GM12878 (cell line): ENCODE measurements at regions not wholly inside any gene's neighbourhood (a gene's known extent, or its start where the extent isn't known, plus 50 kb on each side); places are given as distances from the start of the nearest gene placed in this dataset.

Experiments used
- ATAC-seq: fragments of 200-7000 bp; cut with Tn5 transposase; 3 replicates; pipeline ENCODE4 v1.9.1; 2020; ENCODE audit warnings: mild to moderate bottlenecking, moderate library complexity
- BruUV-seq: library from RNA; stranded (reverse); fragments of 400-500 nt; replicated peaks from 2 replicates; lab custom pipeline; 2021; lab: Mats Ljungman, UMichigan
- CTCF ChIA-PET: fragments of 300-600 bp; sonication (Branson Sonifier 250); formaldehyde crosslinking; extraction: SDS; loops from one replicate; lab custom pipeline; 2021; ENCODE audit warnings: inconsistent platforms; lab: Yijun Ruan, JAX
- POLR2A ChIA-PET: fragments of 350-600 bp; formaldehyde crosslinking; extraction: SDS; loops from one replicate; lab custom pipeline; 2021; ENCODE audit warnings: inconsistent platforms; lab: Charles Lee
- RAD21 ChIA-PET: fragments of 300-600 bp; sonication (Branson Sonifier 250); formaldehyde crosslinking; loops from one replicate; lab custom pipeline; 2023; ENCODE audit warnings: antibody characterized with exemption; ENCODE audit not compliant: unreplicated experiment; lab: Charles Lee
- SMC1A ChIA-PET: fragments of 300-600 bp; sonication (Branson Sonifier 250); formaldehyde crosslinking; loops from one replicate; lab custom pipeline; 2023; ENCODE audit not compliant: unreplicated experiment, uncharacterized antibody; lab: Charles Lee
- DNase-seq: peaks from one replicate; pipeline ENCODE4 v3.0.0-alpha.2; 2011; ENCODE audit warnings: low read depth, low spot score
- FAIRE-seq: peaks from 3 replicates; lab custom pipeline; 2011; peaks lifted over from hg19 to GRCh38; lab: Jason Lieb, UNC
- H2AFZ ChIP-seq: 2 replicates; pipeline ENCODE4 v1.6.0; 2011; ENCODE audit warnings: low read depth, low read length, control low read depth; ENCODE audit not compliant: control insufficient read depth
- H3K27ac ChIP-seq: 2 replicates; pipeline ENCODE4 v1.5.1; 2011; ENCODE audit warnings: control low read depth; ENCODE audit not compliant: control insufficient read depth, insufficient read depth
- H3K27me3 ChIP-seq, 2 experiments: replicated peaks in 1 of 2; 2 replicates each; pipeline versions ENCODE4 v1.6.0 to v1.6.1; 2011; ENCODE audit warnings: low read length in 1 of 2; ENCODE audit not compliant: control insufficient read depth in 2 of 2, insufficient read depth in 2 of 2
- H3K36me3 ChIP-seq, 2 experiments: 2 replicates each; pipeline ENCODE4 v1.5.1; 2011; ENCODE audit warnings: low read length in 1 of 2; ENCODE audit not compliant: control insufficient read depth in 2 of 2, insufficient read depth in 2 of 2
- H3K4me1 ChIP-seq: 2 replicates; pipeline ENCODE4 v1.6.1; 2011; ENCODE audit warnings: mild to moderate bottlenecking, low read length, moderate library complexity, mixed read lengths; ENCODE audit not compliant: control insufficient read depth, insufficient read depth
- H3K4me2 ChIP-seq: 2 replicates; pipeline ENCODE4 v1.6.0; 2011; ENCODE audit warnings: control low read depth; ENCODE audit not compliant: control insufficient read depth, insufficient read depth
- H3K4me3 ChIP-seq: fragments of 200-600 bp; sonication (generic); 2 replicates; pipeline ENCODE4 v1.5.1; 2016
- H3K79me2 ChIP-seq: 2 replicates; pipeline ENCODE4 v1.6.0; 2011; ENCODE audit warnings: low read length; ENCODE audit not compliant: control insufficient read depth, insufficient read depth
- H3K9ac ChIP-seq: 2 replicates; pipeline ENCODE4 v1.8.0; 2011; ENCODE audit warnings: low read length, control low read depth, mixed read lengths; ENCODE audit not compliant: control insufficient read depth, insufficient read depth
- H3K9me3 ChIP-seq: replicated peaks from 3 replicates; pipeline ENCODE4 v1.5.1; 2011; ENCODE audit warnings: mild to moderate bottlenecking, low read length; ENCODE audit not compliant: control insufficient read depth, insufficient read depth
- H4K20me1 ChIP-seq: 2 replicates; pipeline ENCODE4 v1.6.0; 2011; ENCODE audit not compliant: control insufficient read depth, insufficient read depth
- ASH2L ChIP-seq: fragments of 300-600, 200-600 bp; sonication (generic); IDR thresholded peaks from 2 replicates; pipeline ENCODE4 v1.6.1; 2017; ENCODE audit warnings: low read depth, mild to moderate bottlenecking, borderline replicate concordance
- EP300 ChIP-seq, 2 experiments: fragments of 150-350 bp in 1 of 2; IDR thresholded peaks; 2 replicates each; pipeline ENCODE4 v1.6.1; 2011 to 2012; ENCODE audit warnings: low read depth in 2 of 2, low read length in 2 of 2, borderline replicate concordance in 1 of 2, improper control_type of control experiment in 1 of 2, inconsistent platforms in 1 of 2; ENCODE audit not compliant: control insufficient read depth in 1 of 2
- IKZF1 ChIP-seq: fragments of 450-650 bp; conservative IDR thresholded peaks from 2 replicates; pipeline ENCODE4 v1.6.1; 2017; ENCODE audit warnings: antibody characterized with exemption, mild to moderate bottlenecking
- IKZF2 ChIP-seq, 2 experiments: fragments of 450-650 bp; IDR thresholded peaks; 2 replicates each; pipeline ENCODE4 v1.6.1; 2017; ENCODE audit warnings: mild to moderate bottlenecking in 2 of 2, moderate library complexity in 2 of 2
- MTA3 ChIP-seq: IDR thresholded peaks from 2 replicates; pipeline ENCODE4 v1.6.1; 2012; ENCODE audit warnings: low read length, inconsistent platforms, borderline replicate concordance
- NR2C2 ChIP-seq: IDR thresholded peaks from 2 replicates; pipeline ENCODE4 v1.6.1; 2011; ENCODE audit warnings: borderline replicate concordance, low read depth; ENCODE audit not compliant: control insufficient read depth, insufficient read length
- ZNF217 ChIP-seq: fragments of 450-650 bp; IDR thresholded peaks from 2 replicates; pipeline ENCODE4 v1.6.1; 2017; ENCODE audit warnings: antibody characterized with exemption, mild to moderate bottlenecking
- in situ Hi-C: fragments of 300-500 bp; cut with MboI; formaldehyde crosslinking; loops from 9 replicates; pipeline ENCODE4 v1.14.3; 2018; ENCODE audit warnings: mixed read lengths
- intact Hi-C: fragments of 100-400 bp; cut with micrococcal nuclease; formaldehyde crosslinking; loops from one replicate; pipeline ENCODE4 v1.14.2; 2022; ENCODE audit not compliant: unreplicated experiment
- TF ChIP-seq, protein P1 (sequence below): fragments of 450-650 bp; IDR thresholded peaks from 2 replicates; pipeline ENCODE4 v1.6.1; 2017; ENCODE audit warnings: mild to moderate bottlenecking, low read depth, inconsistent platforms; ENCODE audit not compliant: poor library complexity, severe bottlenecking
- TF ChIP-seq, protein P2 (sequence below): IDR thresholded peaks from 2 replicates; pipeline ENCODE4 v1.6.1; 2012; ENCODE audit warnings: low read length, inconsistent platforms
- TF ChIP-seq, protein P3 (sequence below): IDR thresholded peaks from 2 replicates; pipeline ENCODE4 v1.6.1; 2012; ENCODE audit warnings: low read depth, low read length, improper control_type of control experiment

DNA sequence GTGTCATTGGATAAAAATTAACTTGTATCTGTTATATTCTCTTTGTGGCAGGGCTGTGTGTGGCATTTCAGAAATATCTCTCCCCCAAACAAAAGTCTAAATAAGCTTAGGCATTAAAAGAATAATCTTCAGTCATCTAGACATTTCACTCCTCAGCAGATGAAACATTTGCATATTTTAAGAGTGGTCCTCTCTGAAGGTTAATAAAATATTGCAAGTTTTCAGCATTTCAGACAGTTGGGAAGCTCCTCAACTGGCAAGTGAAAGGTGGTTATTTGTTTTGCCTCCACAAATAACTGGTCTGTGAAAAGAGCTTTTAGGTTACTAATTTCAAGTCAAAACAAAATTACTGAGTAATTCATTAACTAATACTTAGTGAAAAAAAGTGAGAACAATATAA, 462.6 kb downstream of the EPHA4 start:
- Histone ChIP-seq H3K36me3 (no peaks in the 10 kb centered on the region), H4K20me1 (no peaks in the 10 kb centered on the region), H3K79me2 (no peaks in the 10 kb centered on the region), H3K4me3 (no peak overlapping the region), H2AFZ (no peak overlapping the region), H3K9me3 (no peaks in the 10 kb centered on the region), H3K27ac (no peak overlapping the region), H3K4me1 (no peaks in the 10 kb centered on the region; the same call in 1 of the 2 replicates), H3K4me2 (no peak overlapping the region), H3K27me3 (no peaks in the 10 kb centered on the region), H3K9ac (no peak overlapping the region)
- no peak for TF ChIP-seq ASH2L
- TF ChIP-seq, protein P1, sequence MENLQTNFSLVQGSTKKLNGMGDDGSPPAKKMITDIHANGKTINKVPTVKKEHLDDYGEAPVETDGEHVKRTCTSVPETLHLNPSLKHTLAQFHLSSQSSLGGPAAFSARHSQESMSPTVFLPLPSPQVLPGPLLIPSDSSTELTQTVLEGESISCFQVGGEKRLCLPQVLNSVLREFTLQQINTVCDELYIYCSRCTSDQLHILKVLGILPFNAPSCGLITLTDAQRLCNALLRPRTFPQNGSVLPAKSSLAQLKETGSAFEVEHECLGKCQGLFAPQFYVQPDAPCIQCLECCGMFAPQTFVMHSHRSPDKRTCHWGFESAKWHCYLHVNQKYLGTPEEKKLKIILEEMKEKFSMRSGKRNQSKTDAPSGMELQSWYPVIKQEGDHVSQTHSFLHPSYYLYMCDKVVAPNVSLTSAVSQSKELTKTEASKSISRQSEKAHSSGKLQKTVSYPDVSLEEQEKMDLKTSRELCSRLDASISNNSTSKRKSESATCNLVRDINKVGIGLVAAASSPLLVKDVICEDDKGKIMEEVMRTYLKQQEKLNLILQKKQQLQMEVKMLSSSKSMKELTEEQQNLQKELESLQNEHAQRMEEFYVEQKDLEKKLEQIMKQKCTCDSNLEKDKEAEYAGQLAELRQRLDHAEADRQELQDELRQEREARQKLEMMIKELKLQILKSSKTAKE = no peak
- TF ChIP-seq ZNF217 = peak; percentile 75; the same call in 1 of the 2 replicates
- peak in 1 of 2 experiments; percentile 23; a peak in 1 of 4 replicates for TF ChIP-seq IKZF2 (IDR thresholded peaks at IDR 0.05)
- TF ChIP-seq, protein P2, sequence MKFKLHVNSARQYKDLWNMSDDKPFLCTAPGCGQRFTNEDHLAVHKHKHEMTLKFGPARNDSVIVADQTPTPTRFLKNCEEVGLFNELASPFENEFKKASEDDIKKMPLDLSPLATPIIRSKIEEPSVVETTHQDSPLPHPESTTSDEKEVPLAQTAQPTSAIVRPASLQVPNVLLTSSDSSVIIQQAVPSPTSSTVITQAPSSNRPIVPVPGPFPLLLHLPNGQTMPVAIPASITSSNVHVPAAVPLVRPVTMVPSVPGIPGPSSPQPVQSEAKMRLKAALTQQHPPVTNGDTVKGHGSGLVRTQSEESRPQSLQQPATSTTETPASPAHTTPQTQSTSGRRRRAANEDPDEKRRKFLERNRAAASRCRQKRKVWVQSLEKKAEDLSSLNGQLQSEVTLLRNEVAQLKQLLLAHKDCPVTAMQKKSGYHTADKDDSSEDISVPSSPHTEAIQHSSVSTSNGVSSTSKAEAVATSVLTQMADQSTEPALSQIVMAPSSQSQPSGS = no peak
- 0 out of 2 replicates have a peak, but pooled peaks have one; percentile 12 for TF ChIP-seq IKZF1
- no peak for TF ChIP-seq MTA3
- TF ChIP-seq, protein P3, sequence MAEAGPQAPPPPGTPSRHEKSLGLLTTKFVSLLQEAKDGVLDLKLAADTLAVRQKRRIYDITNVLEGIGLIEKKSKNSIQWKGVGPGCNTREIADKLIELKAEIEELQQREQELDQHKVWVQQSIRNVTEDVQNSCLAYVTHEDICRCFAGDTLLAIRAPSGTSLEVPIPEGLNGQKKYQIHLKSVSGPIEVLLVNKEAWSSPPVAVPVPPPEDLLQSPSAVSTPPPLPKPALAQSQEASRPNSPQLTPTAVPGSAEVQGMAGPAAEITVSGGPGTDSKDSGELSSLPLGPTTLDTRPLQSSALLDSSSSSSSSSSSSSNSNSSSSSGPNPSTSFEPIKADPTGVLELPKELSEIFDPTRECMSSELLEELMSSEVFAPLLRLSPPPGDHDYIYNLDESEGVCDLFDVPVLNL = no peak
- TF ChIP-seq EP300 (IDR thresholded peaks at IDR 0.05; ENCODE audit: borderline replicate concordance in 1 of 2, control insufficient read depth in 1 of 2, low read depth in 2 of 2, low read length in 2 of 2) = 0 out of 4 replicates have a peak, but pooled peaks of 1 of the 2 experiments have one; percentile 33
- TF ChIP-seq NR2C2 = no peak
- no TSS peak for BruUV-seq
- POLR2A ChIA-PET = no interaction called here
- DNase-seq = no peak
- in situ Hi-C loops (no loop called here), intact Hi-C loops (loop anchor here (10.0 kb wide), 2 partner anchors 425 to 465 kb away; partner anchors contain the start of gene EPHA4)
- FAIRE-seq = no peak
- CTCF ChIA-PET = no interaction called here
- SMC1A ChIA-PET = interaction anchor here (0.8 to 1.4 kb wide), 4 partner anchors 11 to 33 kb away, joined by 3 to 4 read pairs (median 3); no protein-coding TSS in a partner anchor
- RAD21 ChIA-PET = interaction anchor here (1.4 to 1.5 kb wide), 2 partner anchors 15 to 25 kb away, joined by 3 to 4 read pairs; no protein-coding TSS in a partner anchor
- peak; percentile 69 for ATAC-seq
